Natural killer cell treated with Interleukin-12 subunit alpha and Interleukin-12 subunit beta and Interleukin-15 and Interleukin-18, amount 100 ng/mL, for 72 hours (primary cell): ENCODE measurements at regions not wholly inside any gene's neighbourhood (a gene's known extent, or its start where the extent isn't known, plus 50 kb on each side); places are given as distances from the start of the nearest gene placed in this dataset.
A peak's percentile ranks its signal among the peaks of the same experiment; 100 is the strongest.

Source experiments
- ATAC-seq, 2 donors: fragments of 150-1000 bp; cut with Tn5 transposase in 1 of 2; sonication (Bioruptor Pico), chemical (Tn5 transposase) in 1 of 2; 2 replicates each; pipeline ENCODE4 v1.10.0; 2021
- DNase-seq: peaks from one replicate; pipeline ENCODE4 v3.0.0; 2022; ENCODE audit warnings: low spot score
- H3K27ac Mint-ChIP-seq, 2 donors: 1 replicate in 1 of 2; 2 replicates in 1 of 2; pipeline ENCODE4 v1.8.0; 2022; ENCODE audit warnings: mixed read lengths in 2 of 2, mild to moderate bottlenecking in 1 of 2, moderate library complexity in 1 of 2
- H3K27me3 Mint-ChIP-seq, 2 donors: 1 replicate in 1 of 2; 2 replicates in 1 of 2; pipeline ENCODE4 v1.8.0; 2022; ENCODE audit warnings: mixed read lengths in 2 of 2
- H3K36me3 Mint-ChIP-seq: one replicate; pipeline ENCODE4 v1.8.0; 2022; ENCODE audit warnings: mixed read lengths
- H3K4me1 Mint-ChIP-seq, 2 donors: 1 replicate in 1 of 2; 2 replicates in 1 of 2; pipeline ENCODE4 v1.8.0; 2022; ENCODE audit warnings: low read depth in 2 of 2, mixed read lengths in 2 of 2, mild to moderate bottlenecking in 1 of 2
- H3K4me3 Mint-ChIP-seq: one replicate; pipeline ENCODE4 v1.8.0; 2022; ENCODE audit warnings: mixed read lengths
- H3K9me3 Mint-ChIP-seq: 2 replicates; pipeline ENCODE4 v1.8.0; 2022; ENCODE audit warnings: mixed read lengths

DNA sequence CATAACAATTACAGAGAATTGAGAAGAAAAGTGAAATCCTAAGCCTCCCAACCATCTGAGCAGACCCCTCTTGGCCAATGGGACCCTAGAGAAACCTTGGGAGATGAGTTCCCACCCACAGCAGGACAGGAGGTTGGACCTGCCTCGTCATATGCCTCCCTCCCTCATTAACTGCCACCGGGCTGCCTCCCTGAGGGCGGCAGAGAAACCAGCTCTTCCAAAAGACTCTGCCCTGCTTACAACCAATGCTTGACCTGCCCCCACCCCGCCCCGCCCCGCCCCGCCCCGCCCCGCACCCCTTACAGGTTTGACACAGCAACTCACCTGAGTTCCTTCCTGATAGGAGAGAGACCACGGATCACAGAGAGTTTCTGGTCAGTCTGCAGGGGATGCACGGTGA lies 86.1 kb downstream of the ADRA2C start:
- ATAC-seq (no peak), DNase-seq (no peak)
- Mint-ChIP-seq H3K4me3 (no peak overlapping the region), H3K4me1 (no peaks in the 10 kb centered on the region), H3K9me3 (no peaks in the 10 kb centered on the region), H3K27me3 (peaks cover 25 to 45% of the 10 kb centered on the region in 2 donors), H3K27ac (no peak overlapping the region), H3K36me3 (no peaks in the 10 kb centered on the region)

DNA sequence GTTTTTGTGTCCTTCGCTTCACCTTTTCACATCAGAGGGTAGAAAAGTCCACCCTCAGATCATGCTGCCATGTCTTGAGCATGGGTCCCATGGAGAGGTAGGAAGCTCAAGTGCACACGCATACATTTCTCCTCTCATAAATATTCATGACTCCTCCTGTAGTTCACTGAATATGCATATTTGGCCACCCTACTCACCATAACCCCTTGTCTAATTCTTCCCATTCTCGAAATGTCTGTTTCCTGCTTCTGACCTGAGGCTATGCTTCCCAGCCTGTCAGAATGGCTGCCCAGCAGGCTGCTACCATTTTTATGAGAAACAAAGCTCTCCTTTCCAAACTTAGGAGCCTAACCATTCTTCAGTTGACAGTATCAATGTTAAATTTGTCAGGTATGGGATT lies 86.5 kb downstream of the ADRA2C start:
- Mint-ChIP-seq H3K4me1 (no peaks in the 10 kb centered on the region), H3K9me3 (no peaks in the 10 kb centered on the region), H3K27me3 (peaks cover 25 to 45% of the 10 kb centered on the region in 2 donors), H3K27ac (no peak overlapping the region), H3K36me3 (no peaks in the 10 kb centered on the region), H3K4me3 (no peak overlapping the region)
- ATAC-seq (no peak), DNase-seq (no peak)

DNA sequence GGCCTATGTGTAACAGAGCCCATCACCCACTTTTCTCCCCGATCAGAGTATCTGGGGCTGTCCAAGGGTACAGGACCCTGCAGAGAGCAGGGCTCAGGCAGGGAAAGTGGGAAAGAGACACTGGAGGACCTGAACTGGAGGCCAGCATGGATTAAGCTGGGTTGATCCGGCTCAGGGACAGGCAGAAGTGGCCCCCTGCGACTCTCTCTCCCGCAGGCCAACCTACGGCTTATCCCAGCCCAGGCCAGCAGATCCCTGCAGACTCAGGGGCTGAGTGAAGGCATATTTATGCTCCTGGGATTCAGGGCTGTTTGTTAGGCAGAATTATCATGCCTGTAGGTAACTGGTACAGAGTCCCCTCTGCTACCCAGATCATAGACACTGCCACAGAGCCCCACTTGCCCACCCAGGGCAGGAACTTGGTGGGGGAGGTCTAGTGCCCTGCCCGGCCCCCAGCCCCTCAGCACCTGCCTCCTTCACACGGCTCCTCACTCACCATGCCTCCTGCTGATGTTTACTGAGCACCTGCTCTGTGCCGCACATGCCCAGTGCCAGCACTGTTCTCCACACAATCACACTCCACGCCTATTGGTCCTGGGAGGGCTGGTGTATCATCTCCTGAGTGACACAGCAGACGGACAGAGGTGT lies 87.3 kb downstream of the ADRA2C start:
- Mint-ChIP-seq H3K4me3 (no peak overlapping the region), H3K27ac (no peak overlapping the region), H3K4me1 (no peaks in the 10 kb centered on the region), H3K9me3 (no peaks in the 10 kb centered on the region), H3K36me3 (no peaks in the 10 kb centered on the region), H3K27me3 (peaks cover 25 to 46% of the 10 kb centered on the region in 2 donors)
- DNase-seq (no peak), ATAC-seq (peak; percentile 5 to 21)

DNA sequence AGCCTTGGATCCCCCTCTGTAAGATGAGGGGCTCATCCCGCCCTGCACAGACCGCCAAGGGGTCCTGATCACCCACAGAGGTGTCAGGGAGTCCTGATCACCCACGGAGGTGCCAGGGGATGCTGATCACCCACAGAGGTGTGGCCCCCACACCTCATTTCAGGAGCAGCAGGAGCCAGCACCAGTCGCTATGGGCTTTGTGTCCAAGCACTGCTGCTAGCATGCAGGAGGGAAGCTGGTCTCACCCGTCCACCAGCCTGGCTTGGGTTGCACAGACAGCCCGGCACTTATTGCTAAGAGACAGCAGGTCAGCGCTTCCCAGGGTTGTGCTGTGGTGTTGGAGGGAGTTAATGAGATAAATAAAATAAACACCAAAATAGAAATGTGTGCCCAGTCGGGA lies 88.5 kb downstream of the ADRA2C start:
- H3K36me3 Mint-ChIP-seq, result no peaks in the 10 kb centered on the region
- ATAC-seq (no peak), DNase-seq (no peak)
- no peak overlapping the region for H3K4me3 Mint-ChIP-seq
- H3K4me1 Mint-ChIP-seq, result no peaks in the 10 kb centered on the region
- peaks cover 17 to 40% of the 10 kb centered on the region in 2 donors for H3K27me3 Mint-ChIP-seq
- H3K9me3 Mint-ChIP-seq, result no peaks in the 10 kb centered on the region
- H3K27ac Mint-ChIP-seq, result no peak overlapping the region

DNA sequence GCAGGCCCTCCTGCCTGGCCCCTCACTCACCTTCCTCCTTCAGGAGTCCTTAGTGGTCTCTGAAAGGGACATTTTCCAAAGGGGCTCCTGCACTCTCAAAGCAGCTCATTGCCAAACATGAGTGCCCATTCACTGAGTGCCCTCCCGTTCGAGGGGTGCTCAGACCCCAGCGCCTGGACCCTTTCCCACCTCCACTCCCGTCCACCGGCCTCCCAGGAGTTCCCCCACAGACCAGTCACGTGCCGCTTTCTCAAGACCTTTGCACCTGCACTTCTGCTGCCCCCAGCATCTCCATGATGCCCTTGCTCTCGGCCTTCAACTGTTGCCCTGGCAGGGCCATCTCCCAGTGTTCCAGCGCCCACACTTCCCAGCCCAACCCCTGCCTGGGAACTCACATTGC lies 89.5 kb downstream of the ADRA2C start:
- H3K27me3 Mint-ChIP-seq, result peaks cover 15 to 36% of the 10 kb centered on the region in 2 donors
- no peak overlapping the region for H3K4me3 Mint-ChIP-seq
- DNase-seq (no peak), ATAC-seq (no peak)
- no peaks in the 10 kb centered on the region for H3K36me3 Mint-ChIP-seq
- no peaks in the 10 kb centered on the region for H3K9me3 Mint-ChIP-seq
- no peaks in the 10 kb centered on the region for H3K4me1 Mint-ChIP-seq
- no peak overlapping the region for H3K27ac Mint-ChIP-seq

DNA sequence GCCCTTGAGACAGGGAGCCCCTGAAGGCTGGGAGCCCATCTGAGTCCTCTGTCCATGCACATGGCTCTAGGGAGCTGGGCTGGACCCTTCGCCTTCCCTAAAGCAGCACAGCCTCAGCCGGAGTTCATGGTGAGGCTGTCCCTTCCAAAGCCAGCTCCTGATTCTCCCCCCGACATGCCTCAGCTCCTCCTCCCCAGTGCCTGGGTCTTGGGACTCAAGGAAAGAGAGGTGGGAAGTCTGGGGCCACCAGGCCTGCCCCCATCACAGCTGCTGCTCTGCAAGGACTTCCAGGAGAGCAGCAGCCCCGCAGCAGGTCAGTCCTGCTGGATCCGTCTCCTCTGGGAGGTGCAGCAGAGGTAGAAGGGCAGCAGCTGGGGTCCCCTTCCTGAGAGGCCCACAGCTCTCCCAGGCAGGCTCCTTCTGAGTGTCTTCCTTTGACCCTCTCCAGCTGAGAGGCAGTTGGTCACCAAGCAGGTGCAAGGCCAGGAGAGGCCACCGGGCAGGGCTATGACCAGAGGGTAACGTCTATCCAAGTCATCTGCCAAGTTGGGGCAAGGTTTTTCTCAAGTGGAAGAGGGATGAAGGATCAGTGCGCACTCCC lies 90.5 kb downstream of the ADRA2C start:
- ATAC-seq, result no peak
- DNase-seq, result no peak
- H3K4me1 Mint-ChIP-seq, result no peaks in the 10 kb centered on the region
- H3K9me3 Mint-ChIP-seq, result no peaks in the 10 kb centered on the region
- H3K27me3 Mint-ChIP-seq, result peaks cover 15 to 30% of the 10 kb centered on the region in 2 donors
- H3K36me3 Mint-ChIP-seq, result no peaks in the 10 kb centered on the region
- no peak overlapping the region for H3K4me3 Mint-ChIP-seq
- no peak overlapping the region for H3K27ac Mint-ChIP-seq

DNA sequence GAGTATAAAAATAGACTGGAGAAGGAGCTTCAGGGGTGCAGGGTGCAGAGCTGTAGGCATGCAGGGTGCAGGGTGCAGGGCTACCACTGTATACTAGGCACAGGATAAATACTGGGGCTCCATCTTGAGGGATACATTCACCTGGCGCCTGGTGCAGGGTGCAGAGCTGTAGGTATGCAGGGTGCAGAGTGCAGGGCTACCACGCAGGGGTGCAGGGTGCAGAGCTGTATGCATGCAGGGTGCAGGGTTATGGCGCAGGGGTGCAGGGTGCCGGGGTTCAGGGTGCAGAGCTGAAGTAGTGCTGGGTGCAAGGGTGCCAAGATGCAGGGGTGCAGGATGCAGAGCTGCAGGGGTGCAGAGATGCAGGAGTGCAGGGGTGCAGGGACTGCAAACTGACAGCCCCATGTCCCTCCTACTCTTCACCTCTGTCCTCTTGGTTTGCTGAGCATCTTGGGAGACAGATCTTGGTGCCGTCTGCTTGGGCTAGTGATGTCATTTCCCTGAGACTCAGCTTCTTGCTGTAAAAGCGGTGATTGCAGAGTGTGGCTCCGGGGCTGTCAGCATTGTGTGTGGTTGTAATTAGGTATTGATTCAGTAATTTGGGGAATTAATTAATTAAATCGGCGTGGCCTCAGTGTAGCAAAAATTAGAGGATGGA lies 91.2 kb downstream of the ADRA2C start:
- Mint-ChIP-seq H3K4me3 (no peak overlapping the region), H3K27me3 (peaks cover 15 to 27% of the 10 kb centered on the region in 2 donors), H3K9me3 (no peaks in the 10 kb centered on the region), H3K4me1 (no peaks in the 10 kb centered on the region), H3K27ac (no peak overlapping the region), H3K36me3 (no peaks in the 10 kb centered on the region)
- peak in 1 of 2 donors; percentile 4 for ATAC-seq
- DNase-seq, result no peak

DNA sequence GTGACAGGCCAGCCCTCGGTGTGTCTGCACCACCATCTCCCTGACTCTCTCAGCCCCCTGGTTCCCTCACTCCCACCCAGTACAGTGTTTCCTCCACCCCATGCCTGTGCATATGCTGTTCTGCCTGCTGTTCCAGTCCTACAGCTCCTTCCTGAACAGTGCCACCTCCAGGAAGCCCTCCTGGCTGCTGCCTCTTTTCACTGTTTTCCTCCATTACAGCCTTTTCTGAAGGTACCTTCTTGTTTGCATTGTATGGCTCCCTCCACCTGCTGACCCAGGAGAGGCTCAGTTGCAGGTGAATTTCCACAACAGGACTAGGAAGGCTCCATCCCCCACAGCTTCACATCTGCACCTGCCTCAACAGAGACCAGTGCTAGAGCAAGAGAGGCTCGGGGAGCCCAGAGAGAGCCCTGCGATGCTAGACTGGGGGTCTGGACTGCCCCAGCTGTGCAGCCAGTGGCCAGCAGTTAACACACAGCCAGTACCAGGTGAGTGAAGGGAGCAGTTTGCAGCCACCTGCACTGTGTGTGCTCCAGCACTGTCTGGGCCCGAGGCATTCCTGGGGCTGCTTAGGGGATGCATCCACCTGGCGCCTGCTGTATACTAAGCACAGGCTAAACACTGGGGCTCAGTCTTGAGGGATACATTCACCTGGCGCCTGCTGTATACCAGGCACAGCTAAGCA lies 92.0 kb downstream of the ADRA2C start:
- ATAC-seq, result no peak
- H3K27me3 Mint-ChIP-seq, result peaks cover 7 to 21% of the 10 kb centered on the region in 2 donors
- no peak for DNase-seq
- no peak overlapping the region for H3K4me3 Mint-ChIP-seq
- H3K27ac Mint-ChIP-seq, result no peak overlapping the region
- H3K36me3 Mint-ChIP-seq, result no peaks in the 10 kb centered on the region
- no peaks in the 10 kb centered on the region for H3K4me1 Mint-ChIP-seq
- no peaks in the 10 kb centered on the region for H3K9me3 Mint-ChIP-seq

DNA sequence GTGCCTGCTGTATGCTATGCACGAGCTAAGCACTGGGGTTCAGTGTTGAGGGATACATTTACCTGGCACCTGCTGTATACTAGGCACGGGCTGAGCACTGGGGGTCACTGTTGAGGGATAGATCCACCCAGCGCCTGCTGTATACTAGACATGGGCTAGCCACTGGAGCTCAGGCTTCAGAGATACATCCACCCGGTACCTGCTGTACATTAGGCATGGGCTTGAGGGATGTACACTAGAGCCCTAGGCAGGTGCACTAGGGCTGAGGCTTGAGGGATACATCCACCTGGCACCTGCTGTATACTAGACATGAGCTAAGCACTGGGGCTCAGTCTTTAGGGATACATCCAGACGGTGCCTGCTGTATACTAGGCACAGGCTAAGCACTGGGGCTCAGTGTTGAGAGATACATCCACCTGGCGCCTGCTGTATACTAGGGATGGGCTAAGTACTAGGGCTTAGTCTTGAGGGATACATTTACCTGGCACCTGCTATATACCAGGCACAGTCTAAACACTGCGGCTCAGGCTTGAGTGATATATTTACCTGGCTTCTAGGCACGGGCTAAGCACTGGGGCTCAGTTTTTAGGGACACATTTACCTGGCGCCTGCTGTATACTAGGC lies 92.7 kb downstream of the ADRA2C start:
- ATAC-seq, result no peak
- no peak overlapping the region for H3K4me3 Mint-ChIP-seq
- no peak for DNase-seq
- peaks cover 7 to 19% of the 10 kb centered on the region in 2 donors for H3K27me3 Mint-ChIP-seq
- no peaks in the 10 kb centered on the region for H3K4me1 Mint-ChIP-seq
- H3K9me3 Mint-ChIP-seq, result no peaks in the 10 kb centered on the region
- no peaks in the 10 kb centered on the region for H3K36me3 Mint-ChIP-seq
- H3K27ac Mint-ChIP-seq, result no peak overlapping the region

DNA sequence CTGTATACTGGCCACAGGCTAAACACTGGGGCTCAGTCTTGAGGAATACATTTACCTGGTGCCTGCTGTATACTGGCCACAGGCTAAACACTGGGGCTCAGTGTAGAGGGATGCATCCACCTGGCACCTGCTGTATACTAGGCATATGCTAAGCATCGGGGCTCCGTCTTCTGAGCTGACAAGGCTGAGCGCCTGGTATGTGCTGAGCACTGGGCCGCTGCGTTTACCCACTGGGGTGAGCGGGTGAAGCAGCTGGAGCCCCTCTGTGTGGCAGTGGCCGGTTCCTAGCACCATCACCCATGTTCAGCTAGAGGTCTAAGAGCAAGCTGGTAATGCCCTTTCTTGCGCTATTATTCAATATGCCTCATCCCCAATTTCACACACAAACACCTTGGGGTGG lies 93.4 kb downstream of the ADRA2C start:
- peaks cover 7 to 14% of the 10 kb centered on the region in 2 donors for H3K27me3 Mint-ChIP-seq
- DNase-seq (no peak), ATAC-seq (no peak)
- no peaks in the 10 kb centered on the region for H3K36me3 Mint-ChIP-seq
- no peaks in the 10 kb centered on the region for H3K4me1 Mint-ChIP-seq
- no peak overlapping the region for H3K4me3 Mint-ChIP-seq
- no peak overlapping the region for H3K27ac Mint-ChIP-seq
- no peaks in the 10 kb centered on the region for H3K9me3 Mint-ChIP-seq

DNA sequence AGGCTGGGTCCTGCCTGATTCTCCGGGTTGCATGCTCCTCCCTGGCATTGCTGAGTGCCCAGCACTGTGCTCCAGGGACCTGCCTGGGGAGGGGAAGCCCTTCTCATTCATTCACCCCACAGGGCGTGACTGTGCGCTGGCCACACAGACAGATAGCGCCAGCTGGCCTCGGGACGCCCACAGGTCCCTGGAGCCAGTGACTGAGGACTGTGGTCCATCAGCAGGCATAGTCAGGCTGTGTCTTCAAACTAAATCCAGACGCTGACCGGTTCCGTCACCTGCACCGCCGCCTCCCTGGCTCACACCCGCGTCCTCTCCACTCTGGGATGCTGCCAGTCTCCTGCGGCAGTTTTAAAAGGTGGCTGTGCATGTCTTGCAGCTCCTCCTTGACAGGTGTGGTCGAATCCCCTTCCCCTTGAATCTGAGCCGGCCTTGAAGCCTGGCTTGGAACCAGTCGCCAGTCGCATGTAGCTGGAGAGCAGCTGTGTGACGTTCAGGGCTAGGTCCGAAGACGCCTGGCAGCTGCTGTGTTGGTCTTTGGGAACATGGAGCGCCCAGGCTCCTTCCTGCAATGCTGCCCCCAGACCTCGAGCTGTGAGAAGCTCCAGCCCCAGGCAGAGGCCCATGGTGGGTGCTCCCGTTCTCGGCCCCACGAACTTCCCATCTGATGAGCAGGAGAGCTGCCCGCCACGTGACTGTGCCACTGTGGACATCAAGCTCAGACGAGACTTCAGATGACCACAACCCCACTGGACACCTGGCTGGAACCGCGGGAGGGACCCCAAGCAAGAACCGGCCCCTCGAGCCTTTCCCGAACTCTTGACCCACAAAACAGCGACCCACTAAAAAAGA lies 94.1 kb downstream of the ADRA2C start:
- Mint-ChIP-seq H3K4me1 (no peaks in the 10 kb centered on the region), H3K36me3 (no peaks in the 10 kb centered on the region), H3K9me3 (no peaks in the 10 kb centered on the region), H3K27ac (no peak overlapping the region), H3K4me3 (no peak overlapping the region), H3K27me3 (peaks cover 7 to 14% of the 10 kb centered on the region in 2 donors)
- DNase-seq (no peak), ATAC-seq (no peak)

DNA sequence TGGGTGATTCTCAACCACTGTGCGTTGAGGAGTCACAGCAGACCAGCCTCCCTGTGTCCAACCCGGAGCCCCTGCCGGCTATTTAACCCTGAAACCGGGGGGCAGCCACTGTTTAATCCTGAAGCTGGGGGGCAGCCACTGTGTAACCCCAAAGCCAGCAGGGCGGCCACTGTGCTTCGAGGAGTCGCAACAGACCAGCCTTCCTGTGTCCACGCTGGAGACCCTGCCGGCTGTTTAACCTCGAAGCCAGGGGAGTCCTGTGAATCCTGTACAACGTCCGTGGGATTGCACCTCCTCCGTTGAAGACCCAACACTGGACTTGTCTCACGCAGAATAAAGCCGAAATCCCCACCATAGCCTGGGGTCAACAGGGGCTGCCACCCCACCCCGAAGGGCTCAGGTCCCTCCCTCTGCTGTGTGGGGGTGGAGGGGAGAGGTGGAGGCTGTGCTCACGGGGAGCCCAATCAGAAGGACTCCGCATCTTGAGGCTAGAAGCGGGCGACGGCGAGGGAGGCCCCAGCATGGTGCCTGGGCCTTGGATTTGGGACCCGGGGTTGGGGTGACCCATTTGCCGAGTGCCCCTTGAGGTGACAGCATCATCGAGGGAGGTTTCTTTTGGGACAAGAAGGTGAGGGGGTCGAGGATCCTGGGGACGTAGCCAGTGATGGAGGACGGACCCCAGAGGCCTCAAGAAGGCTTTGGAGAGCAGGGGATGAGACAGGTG lies 94.9 kb downstream of the ADRA2C start:
- Mint-ChIP-seq H3K4me1 (no peaks in the 10 kb centered on the region), H3K4me3 (no peak overlapping the region), H3K9me3 (no peaks in the 10 kb centered on the region), H3K27ac (no peak overlapping the region), H3K36me3 (no peaks in the 10 kb centered on the region), H3K27me3 (peaks cover 9 to 10% of the 10 kb centered on the region in 2 donors)
- DNase-seq (no peak), ATAC-seq (no peak)
